ENCODE measurements at regions not wholly inside any gene's neighbourhood (a gene's known extent, or its start where the extent isn't known, plus 50 kb on each side); places are given as distances from the start of the nearest gene placed in this dataset.

DNA sequence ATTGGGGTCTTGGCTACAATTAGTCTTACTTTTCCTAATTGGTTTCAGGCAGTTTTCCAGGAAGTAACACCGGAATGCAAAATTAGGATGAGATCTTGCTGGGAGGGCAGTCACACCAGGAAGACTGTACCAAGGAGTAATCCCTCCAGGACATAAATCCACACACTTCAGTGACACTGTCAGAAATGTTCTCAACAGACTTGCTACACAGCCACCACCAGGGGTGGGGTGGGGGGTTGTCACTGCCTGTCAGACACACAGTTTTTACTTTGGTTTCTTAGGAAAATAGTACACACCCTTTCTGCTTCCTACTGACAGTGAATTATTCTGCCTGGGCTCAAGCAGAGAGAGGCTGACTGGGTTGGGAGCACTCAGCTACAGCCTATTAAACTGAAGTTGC, 102.9 kb upstream of the CCDC196 start:
- Histone ChIP-seq H3K27me3 (ENCODE audit: control insufficient read depth, insufficient read depth, low read length) (no peaks in the 10 kb centered on the region), H3K36me3 (ENCODE audit: control insufficient read depth, insufficient read depth, low read length) (no peaks in the 10 kb centered on the region), H3K4me3 (ENCODE audit: low read depth, low read length) (no peak overlapping the region)
- DNase-seq (ENCODE audit: low read depth) (no peak), FAIRE-seq (no peak)
- TF ChIP-seq, protein P1, sequence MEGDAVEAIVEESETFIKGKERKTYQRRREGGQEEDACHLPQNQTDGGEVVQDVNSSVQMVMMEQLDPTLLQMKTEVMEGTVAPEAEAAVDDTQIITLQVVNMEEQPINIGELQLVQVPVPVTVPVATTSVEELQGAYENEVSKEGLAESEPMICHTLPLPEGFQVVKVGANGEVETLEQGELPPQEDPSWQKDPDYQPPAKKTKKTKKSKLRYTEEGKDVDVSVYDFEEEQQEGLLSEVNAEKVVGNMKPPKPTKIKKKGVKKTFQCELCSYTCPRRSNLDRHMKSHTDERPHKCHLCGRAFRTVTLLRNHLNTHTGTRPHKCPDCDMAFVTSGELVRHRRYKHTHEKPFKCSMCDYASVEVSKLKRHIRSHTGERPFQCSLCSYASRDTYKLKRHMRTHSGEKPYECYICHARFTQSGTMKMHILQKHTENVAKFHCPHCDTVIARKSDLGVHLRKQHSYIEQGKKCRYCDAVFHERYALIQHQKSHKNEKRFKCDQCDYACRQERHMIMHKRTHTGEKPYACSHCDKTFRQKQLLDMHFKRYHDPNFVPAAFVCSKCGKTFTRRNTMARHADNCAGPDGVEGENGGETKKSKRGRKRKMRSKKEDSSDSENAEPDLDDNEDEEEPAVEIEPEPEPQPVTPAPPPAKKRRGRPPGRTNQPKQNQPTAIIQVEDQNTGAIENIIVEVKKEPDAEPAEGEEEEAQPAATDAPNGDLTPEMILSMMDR (IDR thresholded peaks at IDR 0.05; ENCODE audit: insufficient read depth, low read length, severe bottlenecking): no peak

DNA sequence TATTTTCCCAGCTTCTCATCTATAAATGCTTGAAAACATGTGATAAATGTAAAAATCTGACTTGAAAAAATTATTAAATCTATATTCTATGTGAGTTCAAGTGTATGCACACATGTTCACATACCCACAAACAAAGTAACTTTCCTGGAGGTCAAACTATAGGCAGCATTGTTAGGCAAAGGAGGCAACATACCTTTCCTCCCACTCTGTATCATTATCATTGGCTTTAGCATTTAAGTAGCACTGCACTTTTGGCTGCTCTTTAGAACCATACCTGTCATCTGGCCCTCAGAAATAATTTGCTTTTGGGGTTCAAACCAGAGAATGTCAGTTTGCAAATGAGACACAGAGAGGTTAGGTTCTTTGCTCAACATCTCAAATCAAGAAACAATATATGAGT, 102.4 kb upstream of the CCDC196 start:
- H3K36me3 ChIP-seq (ENCODE audit: control insufficient read depth, insufficient read depth, low read length): no peaks in the 10 kb centered on the region
- FAIRE-seq: no peak
- no peak overlapping the region for H3K4me3 ChIP-seq (ENCODE audit: low read depth, low read length)
- H3K27me3 ChIP-seq (ENCODE audit: control insufficient read depth, insufficient read depth, low read length): no peaks in the 10 kb centered on the region
- TF ChIP-seq, protein P1 (IDR thresholded peaks at IDR 0.05; ENCODE audit: insufficient read depth, low read length, severe bottlenecking): no peak
- no peak for DNase-seq (ENCODE audit: low read depth)

DNA sequence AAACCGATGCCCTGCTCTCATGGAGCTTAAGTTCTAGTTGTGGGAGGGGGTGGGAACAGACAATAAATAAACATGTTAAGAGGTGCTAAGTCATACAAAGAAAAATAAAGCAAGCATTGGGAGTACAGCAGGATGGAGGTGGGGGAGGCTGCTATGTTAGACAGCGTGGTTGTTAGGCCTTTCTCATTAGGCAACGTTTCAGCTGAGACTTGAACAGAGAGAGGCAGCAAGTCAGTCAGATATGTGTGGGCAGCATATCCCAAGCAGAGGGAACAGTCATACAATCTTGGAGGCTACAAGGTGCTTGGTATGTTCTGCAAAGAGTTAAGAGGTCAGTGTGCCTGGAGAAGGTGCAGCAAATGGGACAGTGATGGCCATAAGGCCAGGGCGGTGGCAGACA, 97.7 kb upstream of the CCDC196 start:
- no peak for FAIRE-seq
- Histone ChIP-seq H3K4me3 (ENCODE audit: low read depth, low read length) (no peak overlapping the region), H3K36me3 (ENCODE audit: control insufficient read depth, insufficient read depth, low read length) (no peaks in the 10 kb centered on the region), H3K27me3 (ENCODE audit: control insufficient read depth, insufficient read depth, low read length) (no peaks in the 10 kb centered on the region)
- no peak for DNase-seq (ENCODE audit: low read depth)
- TF ChIP-seq, protein P1 (IDR thresholded peaks at IDR 0.05; ENCODE audit: insufficient read depth, low read length, severe bottlenecking): no peak

DNA sequence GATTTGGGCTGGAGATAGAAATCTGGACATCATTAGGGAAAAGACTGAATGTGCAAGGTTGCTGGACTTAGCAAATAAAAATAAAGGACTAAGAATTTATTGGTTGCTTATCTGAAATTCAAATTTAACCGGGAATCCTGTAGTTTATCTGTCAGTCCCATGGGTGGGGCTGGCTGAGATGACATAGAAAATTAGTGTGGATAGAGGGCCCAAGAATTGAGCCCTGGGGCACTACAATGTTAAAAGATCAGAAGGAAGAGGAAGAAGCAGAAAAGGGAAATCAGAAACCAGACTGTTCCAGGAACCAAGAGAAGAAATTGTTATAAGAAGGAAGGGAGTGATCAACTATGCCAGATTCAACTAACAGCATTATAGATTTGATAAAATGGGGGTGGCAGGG, 96.7 kb upstream of the CCDC196 start:
- DNase-seq (ENCODE audit: low read depth) (no peak), FAIRE-seq (no peak)
- TF ChIP-seq, protein P1 (IDR thresholded peaks at IDR 0.05; ENCODE audit: insufficient read depth, low read length, severe bottlenecking): no peak
- Histone ChIP-seq H3K27me3 (ENCODE audit: control insufficient read depth, insufficient read depth, low read length) (no peaks in the 10 kb centered on the region), H3K4me3 (ENCODE audit: low read depth, low read length) (no peak overlapping the region), H3K36me3 (ENCODE audit: control insufficient read depth, insufficient read depth, low read length) (no peaks in the 10 kb centered on the region)

DNA sequence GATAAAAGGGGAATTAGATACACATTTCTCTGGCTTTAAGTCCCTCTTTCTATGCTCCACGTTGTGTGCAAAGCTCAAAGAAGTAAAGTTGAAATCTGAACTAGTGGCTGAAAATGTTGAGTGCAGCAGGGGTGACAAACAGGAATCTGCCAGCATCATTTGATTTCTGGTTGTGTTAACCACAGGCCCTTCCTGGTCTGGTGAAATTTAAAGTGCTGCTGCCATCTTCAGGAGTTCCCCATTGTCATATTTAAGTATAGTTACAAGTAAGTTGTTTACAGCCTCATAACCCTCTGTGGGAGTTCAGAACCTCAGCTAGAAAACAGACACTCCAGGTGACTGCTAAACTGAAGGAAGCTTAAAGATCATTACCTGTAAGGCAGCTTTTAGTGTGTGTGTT, 90.9 kb upstream of the CCDC196 start:
- Histone ChIP-seq H3K4me3 (ENCODE audit: low read depth, low read length) (no peak overlapping the region), H3K27me3 (ENCODE audit: control insufficient read depth, insufficient read depth, low read length) (no peaks in the 10 kb centered on the region), H3K36me3 (ENCODE audit: control insufficient read depth, insufficient read depth, low read length) (no peaks in the 10 kb centered on the region)
- TF ChIP-seq, protein P1 (IDR thresholded peaks at IDR 0.05; ENCODE audit: insufficient read depth, low read length, severe bottlenecking): peak; percentile 28
- DNase-seq (ENCODE audit: low read depth) (peak; percentile 40), FAIRE-seq (no peak)

DNA sequence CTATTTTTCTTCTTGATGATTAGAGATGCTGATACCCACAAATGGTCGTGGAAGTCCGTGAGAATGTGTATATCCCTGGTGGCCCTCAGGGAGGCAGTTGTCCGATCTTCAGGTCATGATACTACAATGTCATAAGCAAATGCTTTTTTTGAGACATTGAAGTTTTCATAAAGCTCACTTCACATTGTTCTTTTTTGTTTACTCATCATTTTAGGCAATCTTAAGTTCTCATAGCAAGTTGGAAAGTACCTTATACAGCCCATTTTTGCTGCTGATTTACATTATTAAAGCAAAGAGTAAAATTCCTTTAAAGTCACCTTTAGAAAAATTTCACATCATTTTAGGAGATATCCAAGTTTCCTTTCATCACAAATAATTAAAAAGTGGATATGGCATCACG, 90.0 kb upstream of the CCDC196 start:
- TF ChIP-seq, protein P1 (IDR thresholded peaks at IDR 0.05; ENCODE audit: insufficient read depth, low read length, severe bottlenecking): no peak
- Histone ChIP-seq H3K4me3 (ENCODE audit: low read depth, low read length) (no peak overlapping the region), H3K36me3 (ENCODE audit: control insufficient read depth, insufficient read depth, low read length) (no peaks in the 10 kb centered on the region), H3K27me3 (ENCODE audit: control insufficient read depth, insufficient read depth, low read length) (no peaks in the 10 kb centered on the region)
- no peak for FAIRE-seq
- DNase-seq (ENCODE audit: low read depth): no peak

All from bronchial epithelial cell (primary cell).